ENCODE measurements at regions not wholly inside any gene's neighbourhood (a gene's known extent, or its start where the extent isn't known, plus 50 kb on each side); places are given as distances from the start of the nearest gene placed in this dataset.

- intact Hi-C loops (cut with micrococcal nuclease; ENCODE audit: unreplicated experiment) = loop anchor here (10.0 kb wide), 2 partner anchors 362 to 582 kb away; no protein-coding TSS in a partner anchor
- CTCF ChIA-PET = interaction anchor here (0.5 to 5.2 kb wide), 5 partner anchors 9 to 231 kb away, joined by 3 to 24 read pairs (median 5); no protein-coding TSS in a partner anchor
- TF ChIP-seq, protein P1, sequence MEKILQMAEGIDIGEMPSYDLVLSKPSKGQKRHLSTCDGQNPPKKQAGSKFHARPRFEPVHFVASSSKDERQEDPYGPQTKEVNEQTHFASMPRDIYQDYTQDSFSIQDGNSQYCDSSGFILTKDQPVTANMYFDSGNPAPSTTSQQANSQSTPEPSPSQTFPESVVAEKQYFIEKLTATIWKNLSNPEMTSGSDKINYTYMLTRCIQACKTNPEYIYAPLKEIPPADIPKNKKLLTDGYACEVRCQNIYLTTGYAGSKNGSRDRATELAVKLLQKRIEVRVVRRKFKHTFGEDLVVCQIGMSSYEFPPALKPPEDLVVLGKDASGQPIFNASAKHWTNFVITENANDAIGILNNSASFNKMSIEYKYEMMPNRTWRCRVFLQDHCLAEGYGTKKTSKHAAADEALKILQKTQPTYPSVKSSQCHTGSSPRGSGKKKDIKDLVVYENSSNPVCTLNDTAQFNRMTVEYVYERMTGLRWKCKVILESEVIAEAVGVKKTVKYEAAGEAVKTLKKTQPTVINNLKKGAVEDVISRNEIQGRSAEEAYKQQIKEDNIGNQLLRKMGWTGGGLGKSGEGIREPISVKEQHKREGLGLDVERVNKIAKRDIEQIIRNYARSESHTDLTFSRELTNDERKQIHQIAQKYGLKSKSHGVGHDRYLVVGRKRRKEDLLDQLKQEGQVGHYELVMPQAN (conservative IDR thresholded peaks at IDR 0.05) = no peak
- TF ChIP-seq MTA3 (IDR thresholded peaks at IDR 0.05; ENCODE audit: borderline replicate concordance, low read length) (no peak), BCL3 (IDR thresholded peaks at IDR 0.05; ENCODE audit: borderline replicate concordance, insufficient read depth, low read depth, low read length, poor library complexity, severe bottlenecking) (no peak), CBX5 (IDR thresholded peaks at IDR 0.05; ENCODE audit: low read depth) (no peak), EED (IDR thresholded peaks at IDR 0.05; ENCODE audit: low read depth) (no peak), RAD51 (IDR thresholded peaks at IDR 0.05) (no peak), MTA2 (IDR thresholded peaks at IDR 0.05; ENCODE audit: low read depth) (no peak), SMAD1 (IDR thresholded peaks at IDR 0.05; ENCODE audit: low read depth, partially characterized antibody) (no peak), ESRRA (IDR thresholded peaks at IDR 0.05; ENCODE audit: low read length) (no peak), ZZZ3 (IDR thresholded peaks at IDR 0.05; ENCODE audit: control insufficient read depth, insufficient read length, low read depth) (no peak), EZH2 (IDR thresholded peaks at IDR 0.05; ENCODE audit: borderline replicate concordance, control insufficient read depth, low read depth, low read length) (no peak), ETV6 (conservative IDR thresholded peaks at IDR 0.05 in 1 of 2, IDR thresholded peaks at IDR 0.05 in 1 of 2; ENCODE audit: borderline replicate concordance in 1 of 2, low read depth in 1 of 2) (no peak), SUPT20H (IDR thresholded peaks at IDR 0.05; ENCODE audit: borderline replicate concordance, control insufficient read depth, low read depth, low read length) (no peak), FOS (IDR thresholded peaks at IDR 0.05; ENCODE audit: borderline replicate concordance, extremely low read depth, insufficient read length) (no peak)
- TF ChIP-seq, protein P2, sequence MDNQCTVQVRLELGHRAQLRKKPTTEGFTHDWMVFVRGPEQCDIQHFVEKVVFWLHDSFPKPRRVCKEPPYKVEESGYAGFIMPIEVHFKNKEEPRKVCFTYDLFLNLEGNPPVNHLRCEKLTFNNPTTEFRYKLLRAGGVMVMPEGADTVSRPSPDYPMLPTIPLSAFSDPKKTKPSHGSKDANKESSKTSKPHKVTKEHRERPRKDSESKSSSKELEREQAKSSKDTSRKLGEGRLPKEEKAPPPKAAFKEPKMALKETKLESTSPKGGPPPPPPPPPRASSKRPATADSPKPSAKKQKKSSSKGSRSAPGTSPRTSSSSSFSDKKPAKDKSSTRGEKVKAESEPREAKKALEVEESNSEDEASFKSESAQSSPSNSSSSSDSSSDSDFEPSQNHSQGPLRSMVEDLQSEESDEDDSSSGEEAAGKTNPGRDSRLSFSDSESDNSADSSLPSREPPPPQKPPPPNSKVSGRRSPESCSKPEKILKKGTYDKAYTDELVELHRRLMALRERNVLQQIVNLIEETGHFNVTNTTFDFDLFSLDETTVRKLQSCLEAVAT (IDR thresholded peaks at IDR 0.05) = no peak
- TF ChIP-seq, protein P3, sequence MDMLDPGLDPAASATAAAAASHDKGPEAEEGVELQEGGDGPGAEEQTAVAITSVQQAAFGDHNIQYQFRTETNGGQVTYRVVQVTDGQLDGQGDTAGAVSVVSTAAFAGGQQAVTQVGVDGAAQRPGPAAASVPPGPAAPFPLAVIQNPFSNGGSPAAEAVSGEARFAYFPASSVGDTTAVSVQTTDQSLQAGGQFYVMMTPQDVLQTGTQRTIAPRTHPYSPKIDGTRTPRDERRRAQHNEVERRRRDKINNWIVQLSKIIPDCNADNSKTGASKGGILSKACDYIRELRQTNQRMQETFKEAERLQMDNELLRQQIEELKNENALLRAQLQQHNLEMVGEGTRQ (IDR thresholded peaks at IDR 0.05; ENCODE audit: borderline replicate concordance, low read depth, low read length) = no peak
- TF ChIP-seq, protein P4, sequence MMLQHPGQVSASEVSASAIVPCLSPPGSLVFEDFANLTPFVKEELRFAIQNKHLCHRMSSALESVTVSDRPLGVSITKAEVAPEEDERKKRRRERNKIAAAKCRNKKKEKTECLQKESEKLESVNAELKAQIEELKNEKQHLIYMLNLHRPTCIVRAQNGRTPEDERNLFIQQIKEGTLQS (IDR thresholded peaks at IDR 0.05; ENCODE audit: borderline replicate concordance, extremely low read depth, low read depth, low read length) = no peak
Observed at GRCh38 chr1:198883184-198883583, 244.3 kb downstream of the PTPRC start.

More at GRCh38 chr1:198883184-198883583, 244.3 kb downstream of the PTPRC start:
- RAD21 ChIA-PET (ENCODE audit: unreplicated experiment) = interaction anchor here (1.0 to 4.8 kb wide), 5 partner anchors 12 to 360 kb away, joined by 4 to 23 read pairs (median 4); no protein-coding TSS in a partner anchor
- in situ Hi-C loops (cut with MboI) = no loop called here
- H3K4me1 ChIP-seq (ENCODE audit: control insufficient read depth, insufficient read depth, low read length) = no peaks in the 10 kb centered on the region
- POLR2A ChIA-PET = no interaction called here
- no peaks in the 10 kb centered on the region; a peak in 1 of 4 replicates for H3K36me3 ChIP-seq (ENCODE audit: control insufficient read depth in 2 of 2, insufficient read depth in 2 of 2, low read length in 1 of 2)
- ATAC-seq = peak; percentile 39; the same call in 2 of the 3 replicates
- no peaks in the 10 kb centered on the region; the same call in 2 of the 3 replicates for H3K9me3 ChIP-seq (replicated peaks; ENCODE audit: control insufficient read depth, insufficient read depth, low read length)
- BruUV-seq (replicated peaks) = no TSS peak
- no peak overlapping the region for H3K4me2 ChIP-seq (ENCODE audit: control insufficient read depth, insufficient read depth)
- H3K4me3 ChIP-seq = no peak overlapping the region
- H4K20me1 ChIP-seq (ENCODE audit: control insufficient read depth, insufficient read depth) = no peaks in the 10 kb centered on the region
- SMC1A ChIA-PET (ENCODE audit: uncharacterized antibody, unreplicated experiment) = interaction anchor here (0.7 to 2.1 kb wide), 7 partner anchors 9 to 359 kb away, joined by 3 to 7 read pairs (median 4); no protein-coding TSS in a partner anchor
- H3K27ac ChIP-seq (ENCODE audit: control insufficient read depth, insufficient read depth) = no peak overlapping the region
- H2AFZ ChIP-seq (ENCODE audit: control insufficient read depth, low read depth, low read length) = no peak overlapping the region
- H3K79me2 ChIP-seq (ENCODE audit: control insufficient read depth, insufficient read depth, low read length) = no peaks in the 10 kb centered on the region
- no peaks in the 10 kb centered on the region for H3K27me3 ChIP-seq (replicated peaks in 1 of 2; ENCODE audit: control insufficient read depth in 2 of 2, insufficient read depth in 2 of 2, low read length in 1 of 2)
- H3K9ac ChIP-seq (ENCODE audit: control insufficient read depth, insufficient read depth, low read length) = no peak overlapping the region
- FAIRE-seq = no peak
- no peak for DNase-seq (ENCODE audit: low read depth, low spot score)
